ENCODE measurements at regions not wholly inside any gene's neighbourhood (a gene's known extent, or its start where the extent isn't known, plus 50 kb on each side); places are given as distances from the start of the nearest gene placed in this dataset.
A peak's percentile ranks its signal among the peaks of the same experiment; 100 is the strongest.

DNA sequence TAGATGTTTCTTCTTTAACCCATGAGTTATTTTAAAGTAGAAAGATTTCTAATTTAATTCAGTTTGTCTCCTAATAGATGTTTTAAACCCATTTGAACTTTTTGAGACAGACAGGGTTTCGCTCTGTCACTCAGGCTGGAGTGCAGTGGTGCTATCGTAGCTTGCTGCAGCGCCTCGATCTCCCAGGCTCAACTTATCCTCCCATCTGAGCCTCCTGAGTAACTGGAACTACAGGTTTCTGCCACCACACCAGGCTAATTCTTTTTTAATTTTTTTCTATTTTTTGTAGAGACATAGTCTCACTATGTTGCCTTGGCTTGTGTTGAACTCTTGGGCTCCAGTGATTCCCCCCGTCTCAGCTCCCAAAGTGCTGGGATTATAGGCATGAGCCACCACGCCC lies 53.0 kb upstream of the RAB18 start:
- DNase-seq, result no peak

GRCh38 chr10:27450225-27450624 lies 53.9 kb upstream of the RAB18 start:
- no peak for DNase-seq

DNA sequence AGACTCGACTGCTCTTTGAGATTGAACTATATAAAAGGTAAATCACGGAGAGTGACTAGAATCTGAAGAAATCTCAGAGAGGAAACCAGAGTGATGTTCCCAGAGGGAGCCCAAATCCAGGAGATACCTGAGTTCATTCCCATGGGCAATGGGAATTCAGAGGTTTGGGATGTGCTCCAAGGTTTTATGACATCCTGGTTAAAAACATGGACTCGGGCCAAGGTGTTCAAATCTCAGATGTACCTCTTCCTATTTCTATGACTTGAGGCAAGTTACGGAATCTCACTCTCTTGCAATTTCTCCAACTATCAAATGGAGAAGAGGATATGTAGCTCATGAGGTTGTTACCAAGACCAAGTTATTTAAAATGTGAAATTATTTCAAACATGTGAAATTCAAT lies 54.5 kb upstream of the RAB18 start:
- DNase-seq, result no peak

DNA sequence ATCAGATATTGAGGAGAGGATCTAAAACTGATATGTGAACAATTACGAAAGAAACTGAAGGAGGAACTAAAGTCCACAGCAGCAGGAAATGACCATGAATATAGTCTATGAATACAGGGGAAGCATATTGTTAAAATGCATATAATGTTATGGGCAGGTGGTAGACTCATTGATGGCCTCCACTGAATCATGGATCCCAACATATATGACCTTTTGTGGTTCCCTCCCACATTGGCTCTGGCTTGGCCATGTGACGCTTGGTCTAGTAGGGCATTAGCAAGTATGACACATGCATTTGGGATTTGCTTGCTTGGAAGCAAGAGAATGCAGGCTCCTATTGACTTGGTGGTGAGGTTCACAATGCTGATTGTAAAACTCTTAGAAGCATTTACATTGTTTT lies 55.2 kb upstream of the RAB18 start:
- no peak for DNase-seq

- DNase-seq, result no peak
These were observed 56.6 kb upstream of the RAB18 start for GRCh38 chr10:27447540-27447939.

- peak in 3 of 6 experiments; percentile 28 to 59 (median 54) for DNase-seq
These were observed 57.8 kb upstream of the RAB18 start for GRCh38 chr10:27446091-27446918.

GRCh38 chr10:27445070-27445469 lies 59.0 kb upstream of the RAB18 start:
- no peak for DNase-seq

GRCh38 chr10:27440478-27440877 lies 63.6 kb upstream of the RAB18 start:
- no peak for DNase-seq

GRCh38 chr10:27440021-27440420 lies 64.1 kb upstream of the RAB18 start:
- no peak for DNase-seq

- no peak for DNase-seq
These were observed 65.0 kb upstream of the RAB18 start for GRCh38 chr10:27439101-27439500.

DNA sequence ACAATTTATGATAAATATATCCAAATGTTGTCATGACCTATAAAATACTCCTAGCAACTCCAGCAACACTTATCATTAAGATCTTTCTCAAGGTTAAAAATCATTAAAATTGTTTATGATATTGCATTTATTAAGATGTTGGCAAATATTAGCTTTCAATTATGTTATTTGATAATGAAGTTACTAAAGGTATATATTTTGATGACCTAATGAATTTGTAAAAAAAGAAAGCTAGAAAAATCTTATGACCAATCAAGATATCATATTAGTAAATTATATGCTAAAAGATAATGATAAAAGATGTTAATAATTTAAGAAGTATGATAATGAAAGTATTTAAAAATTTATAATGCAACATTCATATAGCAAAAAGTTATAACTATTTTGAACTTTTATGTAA lies 66.3 kb upstream of the RAB18 start:
- no peak for DNase-seq

GRCh38 chr10:27436710-27437109 lies 67.4 kb upstream of the RAB18 start:
- DNase-seq, result no peak

- no peak for DNase-seq
These were observed 70.1 kb upstream of the RAB18 start for GRCh38 chr10:27433976-27434375.

DNA sequence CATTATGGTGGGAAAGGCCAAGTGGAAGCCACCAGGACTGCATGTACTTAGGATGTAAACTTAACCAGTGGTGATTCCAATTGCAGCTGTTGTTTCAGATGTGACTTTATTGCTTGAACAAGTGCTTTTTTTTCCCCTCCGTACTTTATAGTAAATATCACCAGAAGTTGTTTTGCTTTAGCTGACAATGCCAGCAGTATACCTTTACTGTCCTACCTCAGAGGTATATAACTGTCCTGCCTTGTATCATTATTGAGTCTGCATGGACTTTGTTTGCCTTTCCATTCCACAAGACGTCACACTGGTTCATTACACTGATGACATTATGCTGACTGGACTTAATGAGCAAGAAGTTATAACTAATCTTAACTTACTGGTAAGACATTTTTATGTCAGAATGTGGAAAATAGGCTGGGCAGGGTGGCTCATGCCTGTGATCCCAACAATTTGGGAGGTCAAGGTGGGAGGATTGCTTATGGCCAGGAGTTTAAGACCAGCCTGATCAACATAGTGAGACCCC lies 77.1 kb upstream of the RAB18 start:
- DNase-seq, result no peak

DNA sequence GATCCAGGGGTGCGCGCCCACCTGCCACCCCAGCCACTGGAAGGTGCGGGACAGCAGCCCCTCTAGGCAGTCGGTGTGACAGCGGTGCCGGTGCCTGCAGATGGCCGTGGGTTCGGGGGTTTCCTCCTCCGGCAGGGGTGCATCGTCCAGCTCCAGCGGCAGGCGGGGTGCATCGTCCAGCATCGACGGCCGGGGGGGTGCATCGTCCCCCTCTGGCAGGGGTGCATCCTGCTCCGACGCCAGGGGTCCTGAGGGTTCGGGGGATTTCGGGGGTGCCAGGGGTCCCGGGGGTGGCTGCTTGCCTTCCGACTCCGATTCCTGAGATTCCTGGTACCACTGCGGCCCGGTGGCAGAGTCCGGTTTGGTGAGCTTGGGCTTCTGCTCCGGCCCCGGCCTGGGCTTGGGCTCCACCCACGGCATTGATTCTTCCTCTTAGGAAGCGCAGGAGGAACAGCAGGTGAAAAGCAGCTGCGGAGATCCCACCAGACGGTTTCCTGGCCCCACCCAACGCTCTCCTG lies 90.2 kb upstream of the RAB18 start:
- no peak for DNase-seq

- no peak for DNase-seq
These were observed 90.7 kb upstream of the RAB18 start for GRCh38 chr10:27413387-27413786.

DNA sequence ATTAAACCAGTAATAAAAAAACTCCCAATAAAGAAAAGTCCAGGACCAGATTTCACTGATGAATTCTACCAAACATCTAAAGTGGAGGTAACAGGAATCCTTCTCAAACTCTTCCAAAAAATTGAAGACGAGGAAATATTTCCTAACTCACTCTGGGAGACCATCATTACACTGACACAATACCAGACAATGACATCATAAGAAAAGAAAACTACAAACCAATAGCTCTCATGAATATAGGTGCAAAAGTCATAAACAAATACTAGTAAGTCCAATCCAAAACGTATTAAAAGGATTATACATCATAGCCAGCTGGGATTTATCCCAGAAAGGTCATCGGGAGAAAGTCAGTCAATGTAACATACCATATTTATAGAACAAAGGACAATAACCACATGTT lies 94.0 kb upstream of the RAB18 start:
- no peak for DNase-seq

GRCh38 chr10:27407271-27407670 lies 96.8 kb upstream of the RAB18 start:
- no peak for DNase-seq

GRCh38 chr10:27399871-27400270 lies 104.2 kb upstream of the RAB18 start:
- DNase-seq, result no peak

- no peak for DNase-seq
These were observed 110.1 kb upstream of the RAB18 start for GRCh38 chr10:27393961-27394360.

- no peak for DNase-seq
These were observed 111.5 kb upstream of the RAB18 start for GRCh38 chr10:27392606-27393005.

DNA sequence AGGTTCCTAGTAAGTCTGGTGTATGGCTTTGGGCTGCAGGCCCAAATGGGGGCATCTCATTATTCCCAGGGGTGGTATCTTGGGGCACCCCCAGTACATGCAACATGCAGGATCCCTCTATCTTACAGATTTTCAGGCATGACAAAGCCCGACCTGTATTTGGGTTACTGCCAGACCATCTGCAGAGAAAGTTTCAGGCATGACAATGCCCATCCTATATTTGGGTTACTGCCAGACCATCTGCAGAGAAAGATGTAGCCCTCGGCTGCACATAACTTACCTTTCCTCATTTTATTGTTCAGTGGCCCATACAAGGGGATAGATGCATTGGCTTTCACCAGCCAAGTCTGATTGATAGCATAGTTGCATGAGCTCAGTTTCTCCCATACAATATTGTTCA lies 112.2 kb upstream of the RAB18 start:
- DNase-seq, result no peak

GRCh38 chr10:27391325-27391724 lies 112.8 kb upstream of the RAB18 start:
- DNase-seq, result no peak

DNA sequence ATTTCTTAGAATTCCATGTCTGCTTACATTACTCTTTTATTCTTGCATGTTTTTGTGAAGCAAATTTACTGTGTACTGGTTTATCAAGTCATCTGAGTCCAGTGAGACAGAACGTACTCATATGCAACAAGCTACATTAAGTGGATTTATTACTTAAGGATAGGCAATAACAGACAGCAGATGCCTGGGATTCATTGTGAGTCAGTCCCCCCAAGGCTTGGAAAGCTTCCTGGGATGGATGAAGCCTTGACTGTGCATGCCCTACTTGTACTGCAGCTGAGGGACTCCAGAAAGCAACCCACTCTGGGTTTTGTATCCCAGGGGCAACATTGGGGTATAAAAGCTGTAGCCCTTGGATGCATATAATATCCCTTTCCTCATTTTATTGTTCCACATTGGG lies 113.4 kb upstream of the RAB18 start:
- no peak for DNase-seq
